H1 (cell line): ENCODE measurements at regions not wholly inside any gene's neighbourhood (a gene's known extent, or its start where the extent isn't known, plus 50 kb on each side); places are given as distances from the start of the nearest gene placed in this dataset.

Experiments used
- CTCF ChIA-PET: fragments of 300-600 bp; sonication (Branson Sonifier 250); formaldehyde crosslinking; loops from one replicate; lab custom pipeline; 2021; ENCODE audit not compliant: partially characterized antibody; lab: Charles Lee
- POLR2A ChIA-PET: fragments of 300-600 bp; sonication (Branson Sonifier 250); formaldehyde crosslinking; loops from one replicate; lab custom pipeline; 2021; ENCODE audit warnings: inconsistent platforms; ENCODE audit not compliant: partially characterized antibody; lab: Charles Lee
- DNase-seq, 2 experiments: peaks; one replicate each; pipeline versions ENCODE4 v3.0.0 to v3.0.0-alpha.2; 2010 to 2022; ENCODE audit warnings: low spot score in 2 of 2, low read depth in 1 of 2, mixed read lengths in 1 of 2
- FAIRE-seq: peaks from 2 replicates; lab custom pipeline; 2011; peaks lifted over from hg19 to GRCh38; lab: Jason Lieb, UNC
- H2AFZ ChIP-seq: 2 replicates; pipeline ENCODE4 v1.8.1; 2012; ENCODE audit warnings: low read length, inconsistent platforms
- H2AK5ac ChIP-seq: 2 replicates; pipeline ENCODE4 v1.6.1; 2013; ENCODE audit warnings: low read depth, low read length
- H2BK120ac ChIP-seq: replicated peaks from 2 replicates; pipeline ENCODE3; 2013; ENCODE audit warnings: low read depth, low read length, inconsistent platforms
- H2BK12ac ChIP-seq: 2 replicates; pipeline ENCODE4 v1.6.1; 2013; ENCODE audit warnings: low read depth, low read length
- H2BK15ac ChIP-seq: 2 replicates; pipeline ENCODE4 v1.6.1; 2013; ENCODE audit warnings: low read length
- H2BK20ac ChIP-seq: 2 replicates; pipeline ENCODE4 v1.6.1; 2013; ENCODE audit warnings: low read length
- H2BK5ac ChIP-seq: 2 replicates; pipeline ENCODE4 v1.6.1; 2013; ENCODE audit warnings: low read depth, low read length
- H3K14ac ChIP-seq: 2 replicates; pipeline ENCODE4 v1.6.1; 2013; ENCODE audit warnings: inconsistent platforms; ENCODE audit not compliant: insufficient read length
- H3K18ac ChIP-seq: 2 replicates; pipeline ENCODE4 v1.6.1; 2013; ENCODE audit warnings: low read length; ENCODE audit errors: extremely low read depth
- H3K23ac ChIP-seq: 2 replicates; pipeline ENCODE4 v1.6.1; 2013; ENCODE audit warnings: inconsistent platforms; ENCODE audit not compliant: insufficient read length
- H3K23me2 ChIP-seq: 2 replicates; pipeline ENCODE4 v1.6.1; 2013; ENCODE audit warnings: low read depth, low read length
- H3K27ac ChIP-seq: 2 replicates; pipeline ENCODE4 v1.6.1; 2011; ENCODE audit warnings: low read depth, low read length, inconsistent platforms
- H3K27me3 ChIP-seq, 4 experiments: replicated peaks in 1 of 4; 1 replicate in 1 of 4; 2 replicates in 3 of 4; pipeline versions ENCODE4 v1.6.1 to v1.8.1; 2011 to 2013; ENCODE audit warnings: low read length in 3 of 4, mild to moderate bottlenecking in 3 of 4, inconsistent platforms in 2 of 4, mixed read lengths in 2 of 4, moderate library complexity in 1 of 4; ENCODE audit not compliant: control insufficient read depth in 3 of 4, insufficient read depth in 3 of 4; ENCODE audit errors: extremely low read depth in 1 of 4
- H3K36me3 ChIP-seq, 4 experiments: 2 replicates each; pipeline versions ENCODE4 v1.6.1 to v1.8.1; 2011 to 2013; ENCODE audit warnings: mild to moderate bottlenecking in 4 of 4, low read length in 3 of 4, moderate library complexity in 2 of 4, control low read depth in 1 of 4, inconsistent platforms in 1 of 4; ENCODE audit not compliant: insufficient read depth in 4 of 4, control insufficient read depth in 2 of 4
- H3K4ac ChIP-seq: replicated peaks from 2 replicates; pipeline ENCODE3; 2013; ENCODE audit warnings: low read length, low read depth, mixed read lengths, inconsistent platforms; ENCODE audit not compliant: insufficient read length
- H3K4me1 ChIP-seq, 4 experiments: replicated peaks in 1 of 4; 1 replicate in 1 of 4; 2 replicates in 3 of 4; pipeline versions ENCODE4 v1.6.1 to v1.8.1; 2011 to 2013; ENCODE audit warnings: low read length in 3 of 4, inconsistent platforms in 2 of 4, mixed read lengths in 1 of 4; ENCODE audit not compliant: insufficient read depth in 4 of 4, control insufficient read depth in 3 of 4
- H3K4me2 ChIP-seq, 2 experiments: 2 replicates each; pipeline versions ENCODE4 v1.6.1 to v1.8.1; 2011 to 2013; ENCODE audit warnings: low read depth in 2 of 2, low read length in 2 of 2, control low read depth in 1 of 2, inconsistent platforms in 1 of 2, mild to moderate bottlenecking in 1 of 2; ENCODE audit not compliant: insufficient read depth in 1 of 2
- H3K4me3 ChIP-seq, 4 experiments: fragments of 200-600, 300-600 bp in 1 of 4; sonication (generic), shearing (Covaris generic), sonication (Bioruptor Twin) in 1 of 4; 2 replicates each; pipeline versions ENCODE4 v1.5.1 to v1.8.1; 2011 to 2016; ENCODE audit warnings: low read length in 4 of 4, low read depth in 3 of 4, control low read depth in 2 of 4, inconsistent platforms in 2 of 4, mild to moderate bottlenecking in 2 of 4, mixed read lengths in 1 of 4, moderate library complexity in 1 of 4; ENCODE audit not compliant: insufficient read depth in 2 of 4; ENCODE audit errors: extremely low read depth in 1 of 4
- H3K56ac ChIP-seq: replicated peaks from 2 replicates; pipeline ENCODE3; 2013; ENCODE audit warnings: low read depth, mild to moderate bottlenecking, mixed read lengths, low read length, inconsistent platforms; ENCODE audit not compliant: insufficient read length
- H3K79me1 ChIP-seq: 2 replicates; pipeline ENCODE4 v1.6.1; 2013; ENCODE audit warnings: low read depth, low read length, control low read depth
- H3K79me2 ChIP-seq, 2 experiments: 2 replicates each; pipeline versions ENCODE4 v1.6.1 to v1.8.1; 2012 to 2013; ENCODE audit warnings: low read length in 2 of 2, mild to moderate bottlenecking in 2 of 2, inconsistent platforms in 1 of 2; ENCODE audit not compliant: insufficient read depth in 2 of 2, control insufficient read depth in 1 of 2
- H3K9ac ChIP-seq, 4 experiments: replicated peaks in 1 of 4; 1 replicate in 1 of 4; 2 replicates in 3 of 4; pipeline versions ENCODE4 v1.6.1 to v1.8.1; 2011 to 2013; ENCODE audit warnings: low read depth in 3 of 4, low read length in 3 of 4, control low read depth in 2 of 4, mild to moderate bottlenecking in 2 of 4, moderate library complexity in 2 of 4, inconsistent platforms in 1 of 4; ENCODE audit errors: extremely low read depth in 1 of 4
- H3K9me3 ChIP-seq, 2 experiments: 2 replicates each; pipeline versions ENCODE4 v1.6.1 to v1.8.1; 2012 to 2013; ENCODE audit warnings: mild to moderate bottlenecking in 2 of 2, moderate library complexity in 2 of 2, control low read depth in 1 of 2, inconsistent platforms in 1 of 2, low read depth in 1 of 2, low read length in 1 of 2, mixed read lengths in 1 of 2; ENCODE audit not compliant: insufficient read depth in 2 of 2
- H4K20me1 ChIP-seq, 2 experiments: replicated peaks in 1 of 2; 2 replicates each; pipeline versions ENCODE3 to v1.8.1; 2011 to 2013; ENCODE audit warnings: inconsistent platforms in 2 of 2, low read length in 2 of 2, mild to moderate bottlenecking in 1 of 2; ENCODE audit not compliant: insufficient read depth in 2 of 2, control insufficient read depth in 1 of 2
- H4K5ac ChIP-seq: 2 replicates; pipeline ENCODE4 v1.6.1; 2013; ENCODE audit warnings: low read length, low read depth, mixed read lengths, inconsistent platforms; ENCODE audit not compliant: insufficient read length
- H4K8ac ChIP-seq: 2 replicates; pipeline ENCODE4 v1.8.0; 2013; ENCODE audit warnings: mild to moderate bottlenecking, moderate library complexity, low read length, inconsistent platforms; ENCODE audit not compliant: insufficient read depth; ENCODE audit errors: extremely low read depth
- H4K91ac ChIP-seq: replicated peaks from 2 replicates; pipeline ENCODE3; 2013; ENCODE audit warnings: low read length, mixed read lengths, inconsistent platforms; ENCODE audit not compliant: insufficient read length
- RAD21 ChIP-seq, 2 experiments: IDR thresholded peaks in 1 of 2; conservative IDR thresholded peaks in 1 of 2; 2 replicates each; pipeline ENCODE4 v1.6.1; 2011; ENCODE audit warnings: low read depth in 2 of 2, low read length in 2 of 2, improper control_type of control experiment in 1 of 2, inconsistent platforms in 1 of 2, mild to moderate bottlenecking in 1 of 2, moderate library complexity in 1 of 2
- WGBS, 2 experiments: shearing (Covaris generic) in 1 of 2; methylation state at CpG; one replicate each; pipeline versions ENCODE4 v1.1.6 to v1.1.7; 2013 to 2015; ENCODE audit warnings: low lambda C conversion rate in 2 of 2, mixed read lengths in 2 of 2, inconsistent platforms in 1 of 2, low coverage in 1 of 2, missing lambda C conversion rate in 1 of 2; ENCODE audit not compliant: insufficient replicate concordance in 2 of 2, insufficient coverage in 1 of 2, insufficient read length in 1 of 2; ENCODE audit errors: extremely low coverage in 1 of 2, missing lambda C conversion rate in 1 of 2; 5-methylcytosine and 5-hydroxymethylcytosine counted together

- POLR2A ChIA-PET = no interaction called here
- no peak overlapping the region for H2AK5ac ChIP-seq
- H3K79me2 ChIP-seq = no peaks in the 10 kb centered on the region
- H4K8ac ChIP-seq = no peak overlapping the region
- no peaks in the 10 kb centered on the region; the same call in 1 of the 2 replicates for H3K23me2 ChIP-seq
- no peak overlapping the region for H3K4ac ChIP-seq
- no peak overlapping the region for H4K5ac ChIP-seq
- H3K9me3 ChIP-seq = 0 out of 4 replicates have a peak, but pooled peaks cover 0 to 3% of the 10 kb centered on the region in 2 experiments
- no peak overlapping the region for H3K18ac ChIP-seq
- no peak overlapping the region for H3K4me3 ChIP-seq
- no peak overlapping the region for H3K9ac ChIP-seq
- DNase-seq = no peak
- no peak overlapping the region for H2AFZ ChIP-seq
- no peak overlapping the region for H3K56ac ChIP-seq
- no peak overlapping the region for H3K14ac ChIP-seq
- no peak overlapping the region for H2BK20ac ChIP-seq
- H4K20me1 ChIP-seq = no peaks in the 10 kb centered on the region
- no peak overlapping the region for H2BK5ac ChIP-seq
- no peaks in the 10 kb centered on the region for H3K27me3 ChIP-seq
- no peak overlapping the region for H2BK120ac ChIP-seq
- FAIRE-seq = no peak
- CTCF ChIA-PET = interaction anchor here (0.6 to 1.0 kb wide), 4 partner anchors 10 to 245 kb away, joined by 3 to 4 read pairs (median 3); no protein-coding TSS in a partner anchor
- H3K4me1 ChIP-seq = peaks cover 0 to 3% (median 0%) of the 10 kb centered on the region in 4 experiments; a peak in 3 of 7 replicates
- 93% methylated on average over 17 of the region's 17 CpGs; no CpG with 5 or more reads in 1 of the 2 experiments for WGBS, 2 experiments
- no peak overlapping the region for H2BK12ac ChIP-seq
- H3K79me1 ChIP-seq = no peaks in the 10 kb centered on the region; the same call in 1 of the 2 replicates
- H4K91ac ChIP-seq = no peak overlapping the region
- TF ChIP-seq RAD21 (IDR thresholded peaks at IDR 0.05 in 1 of 2, conservative IDR thresholded peaks at IDR 0.05 in 1 of 2; ENCODE audit: low read depth in 2 of 2, low read length in 2 of 2) = no peak
- H3K27ac ChIP-seq = no peak overlapping the region
- no peak overlapping the region for H2BK15ac ChIP-seq
- no peak overlapping the region for H3K4me2 ChIP-seq
- H3K36me3 ChIP-seq = no peaks in the 10 kb centered on the region
- H3K23ac ChIP-seq = no peak overlapping the region
Measured at GRCh38 chr6:167746390-167746907, 80.3 kb upstream of the AFDN start.
